Embryonic facial prominence (tissue), 1 donor: ENCODE measurements at regions not wholly inside any gene's neighbourhood (a gene's known extent, or its start where the extent isn't known, plus 50 kb on each side); places are given as distances from the start of the nearest gene placed in this dataset.
"Not testable (repeated sequence)": the region's sequence is repeated elsewhere in the genome, so short reads cannot be mapped to it uniquely, and the experiment has no call there.

ENCODE experiments used
- DNase-seq: peaks from one replicate; pipeline ENCODE4 v3.0.0-alpha.2; 2016; ENCODE audit errors: extremely low spot score

DNA sequence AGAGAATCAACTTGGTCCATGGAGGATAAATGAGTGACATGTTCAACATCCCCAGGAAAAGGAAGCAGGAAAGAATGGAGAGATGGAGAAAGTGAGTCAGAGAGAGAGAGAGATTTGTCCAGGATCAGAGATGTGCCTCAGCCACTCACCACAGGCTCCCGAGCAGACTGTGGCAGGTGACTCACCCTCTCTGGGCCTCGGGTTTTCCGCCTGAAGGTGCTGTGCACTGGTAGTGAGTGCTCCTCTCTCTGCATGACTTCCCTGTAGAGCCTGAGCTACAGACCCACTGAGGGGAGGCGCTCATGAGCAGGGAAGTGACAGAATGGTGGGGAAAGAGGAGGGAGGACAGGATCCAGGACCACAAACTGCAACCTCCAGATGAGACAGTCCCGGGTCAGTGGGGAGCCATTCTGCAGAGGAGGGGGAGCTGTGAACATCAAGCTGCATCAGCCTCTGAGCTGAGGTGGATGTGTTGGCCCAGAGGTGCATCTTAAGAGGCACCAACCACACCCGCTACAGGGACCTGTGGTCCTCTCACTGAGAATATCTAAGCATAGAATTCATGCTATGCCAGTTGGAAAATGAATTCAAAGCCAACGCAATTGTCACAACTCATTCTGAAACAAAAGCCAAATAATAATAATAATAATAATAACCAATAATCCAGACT is 433.4 kb downstream of the BRD1 start:
- no peak for DNase-seq

DNA sequence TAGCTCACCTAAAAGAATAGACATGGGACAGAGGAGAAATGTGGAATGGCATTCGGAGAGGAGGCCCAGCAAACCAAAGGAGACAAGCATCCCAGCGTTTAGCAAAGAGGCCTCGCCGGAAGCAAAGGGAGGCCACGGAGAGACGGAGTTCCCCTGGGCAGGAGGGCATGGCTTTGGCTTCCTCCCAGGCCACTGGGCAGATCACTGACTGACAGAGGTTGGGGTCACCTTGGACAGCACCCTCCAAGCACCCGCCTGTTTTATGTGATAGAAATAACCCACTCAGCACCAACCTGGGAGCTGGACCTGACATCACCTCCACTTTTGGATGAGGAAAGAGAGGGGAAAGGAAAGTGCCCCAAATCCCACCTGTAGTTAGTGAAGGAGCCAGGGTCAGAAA is 434.1 kb downstream of the BRD1 start:
- no peak for DNase-seq

DNA sequence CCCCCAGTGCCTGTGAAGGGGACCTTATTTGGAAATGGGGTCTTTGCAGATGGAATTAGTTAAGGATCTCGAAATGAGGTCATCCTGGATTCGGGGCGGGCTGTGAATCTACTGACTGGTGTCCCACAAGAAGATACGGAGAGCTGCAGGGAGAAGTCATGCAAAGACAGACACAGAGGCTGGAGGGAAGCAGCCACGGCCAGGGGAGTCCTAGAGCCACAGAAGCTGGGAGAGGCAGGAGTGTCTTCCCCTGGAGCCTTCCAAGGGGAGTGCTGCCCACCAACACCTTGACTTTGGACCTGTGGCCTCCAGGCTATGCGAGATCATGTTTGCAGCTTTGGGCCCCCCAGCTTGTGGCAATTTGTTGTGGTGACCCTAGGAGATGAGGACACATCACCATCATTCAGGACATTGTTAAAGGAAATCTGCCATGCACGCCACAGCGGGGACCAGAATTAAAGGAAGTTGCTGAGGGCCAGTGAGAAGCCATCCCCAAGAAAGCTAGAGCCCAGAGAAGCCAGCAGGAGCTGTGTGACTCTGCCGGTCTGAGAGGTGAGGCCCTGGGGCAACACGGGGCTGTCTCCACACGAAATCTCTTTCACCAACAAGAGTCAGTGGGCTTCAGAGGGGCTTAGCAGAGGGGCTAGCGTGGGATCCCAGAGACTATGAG is 434.7 kb downstream of the BRD1 start:
- no peak for DNase-seq

DNA sequence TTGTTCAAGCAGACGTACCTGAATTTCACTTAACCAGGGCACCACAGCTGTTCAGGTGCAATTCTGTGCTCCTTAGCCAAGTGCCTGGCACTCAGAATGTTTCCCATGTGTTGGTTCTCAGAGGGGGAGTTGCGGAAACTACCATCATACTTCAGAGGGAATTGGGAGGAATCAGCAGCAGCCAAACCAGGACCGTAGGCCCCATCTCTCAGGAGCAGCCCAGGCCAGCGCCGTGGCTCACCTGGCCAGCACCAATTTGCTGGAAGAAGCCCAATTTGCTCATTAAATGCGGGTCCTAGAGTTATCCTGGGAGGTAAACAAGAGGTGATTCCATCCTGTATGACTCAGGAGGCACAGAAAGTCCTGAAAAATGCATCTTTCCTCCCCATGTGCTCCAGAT is 435.4 kb downstream of the BRD1 start:
- DNase-seq = no peak

DNA sequence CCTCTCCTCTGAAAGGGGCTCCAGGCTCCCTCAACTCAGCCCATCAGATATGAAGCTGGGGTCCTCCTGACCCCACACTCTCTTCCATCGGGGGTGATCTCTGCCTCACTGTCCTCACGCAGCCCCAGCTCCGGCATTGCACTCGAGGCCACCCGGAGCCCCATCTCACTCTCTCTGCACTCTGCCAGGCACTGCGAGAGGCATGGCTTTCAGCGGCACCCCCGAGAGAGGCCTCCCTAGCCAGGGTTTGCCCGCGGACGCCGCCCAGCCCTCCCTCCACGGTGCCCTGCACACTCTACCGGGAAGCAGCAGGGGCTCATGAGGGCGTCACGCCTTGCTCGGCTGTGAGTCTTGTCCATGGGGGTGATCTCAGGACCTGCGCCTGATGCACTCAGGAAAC is 436.2 kb downstream of the BRD1 start:
- DNase-seq = no peak

DNA sequence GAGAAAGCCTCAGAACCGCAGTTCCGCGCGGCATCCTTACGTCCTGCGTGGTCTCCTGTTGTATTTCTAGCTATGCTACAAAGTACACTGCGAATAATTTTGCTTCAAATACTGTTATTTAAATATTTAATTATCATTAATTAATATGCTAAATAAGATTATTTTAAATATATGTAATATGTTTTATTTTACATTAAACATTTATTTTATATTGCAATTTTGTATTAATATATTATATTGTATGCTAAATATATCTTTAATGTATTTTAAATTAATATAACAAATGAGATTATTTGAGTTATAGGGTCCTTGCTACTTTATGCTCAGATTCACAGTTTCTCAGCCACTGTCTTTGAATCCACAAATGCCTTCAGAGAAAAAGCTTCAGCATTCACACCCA is 436.7 kb downstream of the BRD1 start:
- DNase-seq = no peak

DNA sequence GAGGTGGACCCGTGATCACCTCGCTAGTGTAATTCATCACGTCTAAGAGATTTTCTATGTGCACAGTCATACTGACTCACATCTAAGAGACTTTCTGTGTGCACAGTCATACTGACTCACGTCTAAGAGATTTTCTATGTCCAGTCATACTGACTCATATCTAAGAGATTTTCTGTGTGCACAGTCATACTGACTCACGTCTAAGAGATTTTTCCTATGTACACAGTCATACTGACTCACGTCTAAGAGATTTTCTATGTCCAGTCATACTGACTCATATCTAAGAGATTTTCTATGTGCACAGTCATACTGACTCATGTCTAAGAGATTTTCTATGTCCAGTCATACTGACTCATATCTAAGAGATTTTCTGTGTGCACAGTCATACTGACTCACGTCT is 443.8 kb downstream of the BRD1 start:
- DNase-seq = not testable (repeated sequence)

DNA sequence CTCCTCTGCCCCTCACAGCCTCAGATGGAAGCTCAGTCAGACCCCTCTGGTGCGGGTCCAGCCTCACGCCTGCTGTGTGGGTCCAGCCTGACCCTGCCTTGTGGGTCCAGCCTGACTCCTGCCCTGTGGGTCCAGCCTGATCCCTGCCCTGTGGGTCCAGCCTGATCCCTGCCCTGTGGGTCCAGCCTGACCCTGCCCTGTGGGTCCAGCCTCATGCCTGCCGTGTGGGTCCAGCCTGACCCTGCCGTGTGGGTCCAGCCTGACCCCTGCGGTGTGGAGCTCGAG is 445.3 kb downstream of the BRD1 start:
- no peak for DNase-seq

DNA sequence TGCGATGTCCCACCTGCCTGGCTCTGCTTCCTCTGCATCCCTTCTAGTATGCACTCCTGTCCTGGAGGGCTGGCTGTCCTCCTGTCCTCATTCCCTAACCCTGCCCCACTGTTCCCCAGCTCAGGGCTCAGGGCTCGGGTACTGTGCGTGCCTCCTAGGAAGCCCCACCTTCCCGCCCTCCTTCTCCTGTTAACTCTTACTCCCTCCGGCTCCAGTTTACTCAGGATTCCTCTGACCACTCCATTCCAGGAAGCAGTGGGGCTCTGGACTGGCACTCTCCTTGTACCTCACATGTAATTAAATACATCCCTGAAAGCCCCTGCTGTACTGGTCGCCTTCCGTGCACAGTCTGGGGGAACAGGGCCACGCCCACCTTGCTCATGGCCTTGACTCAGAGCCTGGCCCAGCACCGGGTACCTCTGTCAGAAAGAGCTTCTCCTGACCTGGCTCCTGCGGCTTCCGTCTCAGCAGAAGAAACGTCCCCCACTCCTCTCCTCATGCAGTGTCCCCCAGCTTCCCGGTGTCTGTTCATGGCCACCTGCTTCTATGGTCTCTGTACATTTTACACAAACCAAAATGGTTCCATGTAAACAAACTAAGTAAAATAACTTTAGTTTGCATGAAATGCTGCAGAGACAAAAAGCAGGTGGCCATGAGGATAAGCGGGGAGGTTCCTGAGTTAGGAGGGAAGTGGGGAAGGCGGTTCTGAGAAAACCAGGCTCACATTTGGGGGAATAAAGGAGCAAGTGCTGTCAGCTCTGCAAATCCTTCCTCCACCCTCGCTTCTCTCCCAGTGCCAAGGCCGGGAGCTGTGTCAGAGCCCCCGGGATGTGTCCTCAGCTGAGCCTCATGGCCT is 445.9 kb downstream of the BRD1 start:
- DNase-seq = no peak

DNA sequence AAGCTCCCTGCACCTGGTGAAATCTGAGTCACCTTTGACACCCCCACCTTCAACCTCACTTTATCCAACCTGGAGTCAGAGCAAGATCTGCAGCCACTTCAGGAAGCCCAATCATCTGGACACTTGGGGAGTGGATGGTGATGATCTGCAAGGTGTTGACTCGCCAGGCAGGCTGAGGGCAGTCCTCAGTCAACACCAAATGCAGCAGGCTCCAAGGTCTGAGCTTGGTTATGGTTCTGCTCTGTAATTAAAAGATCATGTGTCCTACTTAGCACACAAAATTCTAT is 446.9 kb downstream of the BRD1 start:
- no peak for DNase-seq

DNA sequence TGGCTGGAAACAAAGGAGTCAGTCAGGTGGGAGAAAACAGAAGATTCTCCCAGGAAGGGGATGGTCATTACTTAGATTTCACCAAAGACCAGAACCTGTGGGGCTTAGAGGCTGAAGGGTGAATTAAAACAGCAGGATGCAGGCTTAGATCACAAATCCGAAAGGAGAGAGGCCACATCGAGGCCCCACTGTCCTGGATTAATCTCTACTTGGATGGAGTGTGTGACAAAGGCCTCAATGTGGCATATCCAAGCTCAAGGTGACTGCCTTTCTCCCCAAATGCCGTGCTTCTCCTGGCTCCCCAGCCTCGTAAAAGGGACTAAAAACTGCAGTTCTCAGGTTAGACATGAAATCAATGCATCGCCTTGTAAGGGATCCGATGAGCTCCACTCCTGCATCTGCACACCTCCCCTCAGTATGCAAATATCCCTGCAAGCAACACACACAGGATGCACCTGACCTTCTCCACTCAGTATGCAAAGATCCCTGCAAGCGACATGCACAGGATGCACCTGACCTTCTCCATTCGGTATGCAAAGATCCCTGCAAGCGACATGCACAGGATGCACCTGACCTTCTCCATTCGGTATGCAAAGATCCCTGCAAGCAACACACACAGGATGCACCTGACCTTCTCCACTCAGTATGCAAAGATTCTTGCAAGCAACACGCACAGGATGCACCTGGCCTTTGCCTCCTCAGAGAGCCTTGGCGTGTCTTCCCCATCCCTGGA is 447.4 kb downstream of the BRD1 start:
- DNase-seq = no peak

DNA sequence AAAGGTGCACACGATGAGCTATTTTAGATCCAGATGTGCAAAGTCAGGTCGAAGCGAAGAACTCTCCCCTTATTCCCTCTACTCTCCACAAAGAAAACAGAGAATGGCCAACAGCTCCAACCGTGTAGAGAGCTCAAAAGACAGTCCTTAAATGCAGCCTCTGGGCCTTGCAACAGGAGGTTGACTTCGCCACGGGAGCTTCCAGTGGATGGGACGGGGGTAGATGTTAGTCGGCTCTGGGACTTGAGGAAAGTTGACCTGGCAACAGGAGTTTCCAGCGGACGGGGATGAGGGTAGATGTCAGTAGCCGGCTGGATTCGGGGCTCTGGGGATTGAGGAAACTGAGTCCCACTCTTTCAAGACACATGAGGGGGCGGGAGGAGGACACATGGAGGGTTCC is 450.4 kb downstream of the BRD1 start:
- DNase-seq = no peak

DNA sequence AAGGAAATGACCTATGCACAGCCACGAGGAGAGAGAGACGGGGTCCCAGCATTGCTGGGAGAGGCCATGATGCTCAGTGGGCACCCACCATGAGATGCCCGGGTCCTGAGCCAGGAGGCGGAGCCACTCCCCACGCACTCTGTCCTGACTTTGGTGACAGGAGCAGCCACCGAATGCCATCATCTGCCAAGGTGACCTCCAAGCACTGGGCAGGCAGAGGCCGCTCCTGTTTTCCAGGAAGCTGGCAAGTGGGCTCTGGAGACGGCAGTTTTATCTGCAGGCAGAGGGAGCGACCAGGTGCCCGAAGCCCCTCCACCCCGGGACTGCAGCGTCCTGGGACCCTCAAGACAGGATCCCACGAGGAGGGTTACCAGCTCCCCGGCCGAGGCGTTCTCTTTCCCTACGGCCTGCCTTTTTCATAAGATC is 453.9 kb downstream of the BRD1 start:
- no peak for DNase-seq

DNA sequence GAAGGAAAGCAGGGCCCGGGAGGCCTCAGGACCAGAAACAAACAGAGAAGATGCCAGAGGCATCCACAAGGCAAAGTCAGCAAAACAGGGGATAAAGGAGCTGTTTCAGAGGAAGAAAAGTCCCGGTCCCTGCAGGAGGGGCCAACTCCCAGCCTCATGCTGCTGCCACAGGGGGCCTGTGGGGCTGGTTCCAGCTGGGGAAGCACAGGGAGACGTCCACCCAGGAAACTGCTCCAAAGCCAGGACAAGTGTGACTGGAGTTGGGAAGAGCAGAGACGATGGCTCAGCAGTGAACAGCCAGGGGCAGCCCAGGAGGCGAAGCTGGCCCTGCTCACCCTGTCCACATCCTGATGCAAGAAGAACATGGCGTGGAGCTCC is 454.4 kb downstream of the BRD1 start:
- no peak for DNase-seq

DNA sequence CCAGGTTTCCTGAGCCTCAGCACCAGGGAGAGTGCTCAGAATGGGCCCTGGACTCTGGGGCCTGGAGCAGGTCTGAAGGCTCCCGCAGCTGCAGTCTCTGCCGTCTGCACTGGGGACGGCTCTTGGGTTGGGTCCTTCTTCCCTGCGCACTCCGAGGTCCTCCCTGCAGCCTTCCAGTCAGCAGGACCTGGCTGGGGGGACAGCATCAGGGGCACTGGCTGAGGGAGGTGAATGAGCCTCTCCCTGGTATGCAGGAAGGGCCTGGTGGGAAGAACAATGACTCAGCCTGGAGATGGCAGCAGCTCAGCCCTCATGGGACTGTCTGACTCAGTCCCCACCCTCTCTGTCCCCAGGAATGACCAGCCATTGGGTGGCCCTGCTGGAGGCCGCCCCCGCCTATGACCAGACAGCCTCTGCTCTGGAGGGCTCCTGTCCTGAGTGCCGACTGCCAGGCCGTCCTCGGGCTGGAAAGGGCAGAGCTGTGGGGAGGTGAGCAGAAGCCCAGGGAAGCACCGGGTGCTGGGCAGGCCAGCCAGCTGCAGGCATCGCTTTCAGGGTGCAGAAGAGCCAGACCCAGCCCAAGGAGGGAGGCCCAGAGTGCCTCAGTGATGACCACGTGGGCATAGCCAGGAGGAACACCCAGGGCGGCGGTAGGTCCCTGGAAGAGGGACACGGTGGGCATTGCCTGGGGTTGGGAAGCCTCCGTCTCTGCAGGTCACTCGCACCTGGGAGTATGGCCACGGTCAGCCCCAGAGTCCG is 455.0 kb downstream of the BRD1 start:
- DNase-seq = no peak

DNA sequence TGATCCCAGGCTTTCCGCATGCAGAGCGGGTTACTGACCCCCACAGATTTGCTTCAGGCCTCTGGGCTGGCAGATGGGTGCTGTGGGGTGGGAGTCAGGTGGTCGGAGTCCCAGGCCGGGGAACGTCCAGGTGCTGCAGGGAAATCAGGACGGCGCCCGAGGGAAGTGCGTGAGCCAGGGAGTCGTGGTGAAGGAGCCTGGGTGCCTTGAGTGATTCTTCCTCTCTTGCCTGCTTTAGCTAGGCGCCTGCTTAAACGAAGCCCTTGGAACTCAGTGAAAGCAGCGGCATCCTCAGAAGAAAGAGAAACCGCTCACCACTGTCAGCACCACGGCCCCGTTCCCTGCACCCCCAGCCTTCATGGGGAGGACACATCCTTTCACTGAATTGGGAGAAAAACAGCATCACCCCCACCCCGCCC is 455.6 kb downstream of the BRD1 start:
- no peak for DNase-seq

DNA sequence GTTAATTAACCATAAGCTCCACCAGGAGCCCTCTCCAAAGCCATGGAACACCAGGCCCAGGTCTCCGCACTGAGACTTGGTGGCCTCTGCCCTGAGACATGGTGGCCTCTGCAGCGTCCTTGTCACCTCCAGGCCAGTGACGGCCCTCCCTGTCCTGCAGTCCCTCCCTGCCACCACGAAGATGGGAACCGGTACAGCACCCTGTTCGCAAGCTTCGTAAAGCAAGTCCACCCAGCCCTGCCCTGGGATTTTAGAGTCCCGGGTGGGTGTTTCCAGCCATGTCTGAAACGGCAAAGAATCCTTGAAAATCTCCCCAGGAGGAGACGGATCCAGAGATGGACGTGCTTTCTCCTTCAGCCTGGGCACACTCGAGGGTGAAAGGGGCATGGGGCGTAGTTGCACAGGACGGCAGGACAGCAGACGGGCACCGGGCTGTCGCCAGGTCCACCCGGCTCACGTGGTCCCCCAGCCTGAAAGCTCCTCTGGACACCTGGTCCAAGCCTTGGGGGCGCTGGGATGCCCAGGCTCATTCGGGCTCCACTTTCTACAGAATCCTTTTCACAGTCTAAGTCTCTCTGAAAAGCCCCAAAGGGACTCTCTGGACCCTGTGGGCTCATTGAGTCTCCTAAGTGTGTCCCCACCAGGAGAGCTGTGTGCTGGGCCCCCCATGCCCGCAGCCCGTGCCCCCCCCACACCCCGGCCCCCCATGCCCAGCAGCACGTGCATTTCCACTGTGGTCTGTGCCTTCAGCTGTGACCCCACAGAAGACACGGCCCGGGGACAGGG is 456.2 kb downstream of the BRD1 start:
- DNase-seq = no peak

DNA sequence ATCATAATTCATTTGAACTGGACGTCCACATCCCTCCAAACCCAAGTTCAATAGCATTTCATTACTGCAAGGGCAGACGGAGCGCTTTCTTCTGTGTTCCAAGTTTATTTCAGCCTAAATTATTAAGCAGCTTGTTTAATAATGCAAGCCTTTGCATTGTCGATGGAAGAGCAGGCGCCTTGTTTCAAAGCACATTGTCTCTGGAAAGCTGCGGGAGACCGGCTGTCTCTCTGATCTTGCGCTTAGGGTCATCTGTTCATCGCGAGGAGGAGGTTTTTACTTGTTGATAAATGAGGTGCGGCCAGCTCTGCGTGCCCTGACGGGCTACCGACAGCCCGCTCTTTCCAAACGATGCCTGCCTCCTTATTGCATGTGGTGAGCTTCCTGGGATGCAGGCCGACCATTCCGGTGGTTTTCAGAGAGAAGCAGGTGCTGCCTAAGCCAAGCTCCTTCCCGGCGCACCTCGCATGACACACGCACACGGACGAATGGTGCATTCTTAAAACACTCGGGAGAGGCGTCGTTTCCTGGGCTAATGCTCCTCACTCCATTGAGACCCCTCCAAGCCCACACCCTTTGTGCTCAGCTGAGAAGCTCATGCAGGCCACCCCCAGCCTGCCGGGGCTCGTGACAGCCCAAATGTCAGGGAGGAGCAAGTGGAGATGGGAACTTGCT is 456.9 kb downstream of the BRD1 start:
- DNase-seq = no peak

DNA sequence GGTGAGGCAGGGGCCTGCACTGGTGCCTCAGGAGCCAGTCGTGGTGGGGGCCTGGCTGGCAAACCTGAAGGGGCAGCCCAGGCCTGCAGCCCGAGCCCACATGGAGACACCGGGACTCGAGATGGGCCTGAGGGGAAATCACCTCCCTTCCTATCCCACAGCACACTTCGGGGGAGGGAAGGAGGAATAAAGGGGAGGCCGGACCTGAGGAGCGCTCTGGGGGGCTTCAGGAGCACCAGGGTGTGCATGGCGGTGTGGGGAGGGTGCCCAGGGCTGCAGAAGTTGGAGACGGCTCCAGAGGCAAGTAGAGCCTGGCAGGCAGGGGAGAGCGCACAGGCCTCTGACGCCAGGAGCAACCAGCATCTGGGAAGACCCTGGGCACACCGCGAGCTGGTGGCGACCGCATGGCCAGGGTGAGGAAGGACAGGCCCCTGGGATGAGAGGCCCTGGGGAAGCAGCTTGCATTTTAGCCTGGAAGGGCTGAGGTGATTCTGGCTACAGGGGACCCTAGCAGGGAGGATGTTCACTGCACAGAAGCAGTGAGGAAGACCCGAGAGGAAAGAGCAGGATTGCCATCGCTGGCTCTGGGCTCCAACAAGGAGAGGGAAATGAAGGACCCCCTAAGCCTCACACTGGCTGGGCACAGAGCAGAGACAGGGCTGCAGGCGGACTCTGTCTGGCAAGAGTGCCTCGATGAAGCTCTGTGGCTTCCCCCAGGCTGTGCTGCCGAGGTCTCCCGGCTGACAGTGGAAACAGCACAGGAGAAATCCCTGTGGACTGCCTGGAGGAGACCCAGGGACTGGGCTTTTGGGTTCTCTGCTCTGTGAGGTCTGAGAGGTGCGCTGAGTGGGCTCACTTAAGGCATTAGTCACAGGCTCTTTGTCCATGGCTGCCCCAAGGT is 457.7 kb downstream of the BRD1 start:
- DNase-seq = no peak
